Kasumi-1 (cell line): ENCODE measurements at regions not wholly inside any gene's neighbourhood (a gene's known extent, or its start where the extent isn't known, plus 50 kb on each side); places are given as distances from the start of the nearest gene placed in this dataset.
A peak's percentile ranks its signal among the peaks of the same experiment; 100 is the strongest.
"Not testable (repeated sequence)": the region's sequence is repeated elsewhere in the genome, so short reads cannot be mapped to it uniquely, and the experiment has no call there.

Experiments
- DNase-seq, 2 experiments: peaks; one replicate each; lab custom pipeline; 2025; lab: John Stamatoyannopoulos, UW

- DNase-seq, result no peak
These were observed 52.0 kb upstream of the BMP2 start for GRCh38 chr20:6715401-6715941.

DNA sequence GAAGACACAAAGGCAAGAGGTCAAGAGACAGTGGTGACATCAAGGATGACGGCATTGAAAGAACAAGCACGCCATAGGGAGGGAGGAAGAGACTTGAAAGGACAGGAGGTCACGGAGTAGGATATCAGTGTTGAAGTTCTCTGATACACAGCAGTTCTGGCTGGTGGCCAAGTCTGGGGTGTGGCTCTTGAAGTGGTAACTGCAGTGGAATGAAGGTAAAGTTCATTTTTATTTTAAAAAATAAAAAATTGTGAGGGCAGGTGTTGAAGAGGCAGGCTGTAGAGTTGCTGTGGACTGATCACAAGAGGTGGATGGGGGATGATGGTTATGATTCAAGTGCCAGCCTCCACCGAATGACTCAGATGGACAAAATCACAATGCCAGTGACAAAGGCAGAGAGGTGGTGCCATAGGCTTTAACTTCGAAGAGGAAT is 53.2 kb upstream of the BMP2 start:
- no peak for DNase-seq

GRCh38 chr20:6711951-6712649 is 55.4 kb upstream of the BMP2 start:
- DNase-seq, result no peak

DNA sequence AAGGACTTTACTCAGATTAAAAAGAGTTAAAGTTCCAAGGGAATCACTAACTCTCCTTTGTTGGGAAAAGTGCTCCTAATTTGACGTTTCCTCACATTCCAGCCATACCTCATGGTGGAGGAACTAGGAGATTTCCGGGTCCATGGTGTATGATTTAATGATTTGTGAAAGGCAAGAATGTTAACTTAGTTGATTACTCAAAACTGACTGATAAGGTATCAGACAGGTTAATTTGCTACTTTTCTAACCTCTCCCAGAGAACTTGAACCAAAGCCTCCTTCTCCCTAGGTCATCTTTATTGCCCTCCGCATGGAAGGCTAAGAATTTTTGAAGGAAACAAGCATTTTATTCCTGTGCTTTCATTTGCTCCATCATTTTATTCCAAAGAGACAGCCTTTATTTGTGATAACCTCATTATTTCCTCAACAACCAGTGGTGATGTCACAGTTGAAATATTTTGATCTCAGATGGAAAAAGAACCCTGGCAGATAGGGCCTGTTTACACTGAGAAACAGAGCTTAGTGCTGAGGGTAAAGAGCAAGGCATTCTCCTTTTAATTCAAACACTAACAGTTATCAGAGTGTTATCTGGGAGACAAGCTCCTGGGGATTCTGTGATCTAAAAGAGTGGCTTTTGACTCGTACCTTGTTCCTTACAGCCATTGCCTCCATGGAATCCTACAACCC is 57.4 kb upstream of the BMP2 start:
- DNase-seq, result no peak

GRCh38 chr20:6708010-6708409 is 59.5 kb upstream of the BMP2 start:
- DNase-seq, result no peak

- peak; percentile 13 to 21 for DNase-seq
These were observed 60.1 kb upstream of the BMP2 start for GRCh38 chr20:6707321-6707831.

DNA sequence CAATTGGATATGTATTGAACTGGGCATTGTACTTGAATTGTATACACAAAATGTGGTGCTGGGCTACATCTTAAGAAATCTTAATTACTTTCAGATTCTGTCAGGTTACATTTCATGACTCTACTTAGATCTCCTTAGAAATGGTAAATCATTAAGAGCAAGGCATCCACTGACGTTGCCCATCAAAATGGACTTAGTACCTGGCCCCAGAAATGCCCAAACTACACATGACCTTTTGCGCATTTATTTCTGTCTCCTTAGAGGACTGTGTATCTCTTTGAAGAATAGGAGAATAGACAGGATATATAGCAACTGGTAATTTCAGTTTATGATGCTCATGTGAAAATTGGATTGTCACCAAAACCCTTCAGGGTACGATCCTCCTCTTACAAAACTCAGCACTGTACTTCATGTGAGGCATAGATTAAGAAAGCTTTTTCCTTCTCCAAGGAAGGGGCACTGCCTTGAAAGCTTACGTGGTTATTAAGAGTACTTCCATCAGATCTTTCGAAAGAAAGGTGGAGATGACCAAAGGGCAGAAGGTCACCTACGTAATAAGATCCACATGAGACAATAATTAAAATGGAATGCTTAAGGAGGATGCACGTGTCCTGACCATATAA is 61.4 kb upstream of the BMP2 start:
- no peak for DNase-seq

GRCh38 chr20:6705106-6705766 is 62.2 kb upstream of the BMP2 start:
- DNase-seq, result no peak

DNA sequence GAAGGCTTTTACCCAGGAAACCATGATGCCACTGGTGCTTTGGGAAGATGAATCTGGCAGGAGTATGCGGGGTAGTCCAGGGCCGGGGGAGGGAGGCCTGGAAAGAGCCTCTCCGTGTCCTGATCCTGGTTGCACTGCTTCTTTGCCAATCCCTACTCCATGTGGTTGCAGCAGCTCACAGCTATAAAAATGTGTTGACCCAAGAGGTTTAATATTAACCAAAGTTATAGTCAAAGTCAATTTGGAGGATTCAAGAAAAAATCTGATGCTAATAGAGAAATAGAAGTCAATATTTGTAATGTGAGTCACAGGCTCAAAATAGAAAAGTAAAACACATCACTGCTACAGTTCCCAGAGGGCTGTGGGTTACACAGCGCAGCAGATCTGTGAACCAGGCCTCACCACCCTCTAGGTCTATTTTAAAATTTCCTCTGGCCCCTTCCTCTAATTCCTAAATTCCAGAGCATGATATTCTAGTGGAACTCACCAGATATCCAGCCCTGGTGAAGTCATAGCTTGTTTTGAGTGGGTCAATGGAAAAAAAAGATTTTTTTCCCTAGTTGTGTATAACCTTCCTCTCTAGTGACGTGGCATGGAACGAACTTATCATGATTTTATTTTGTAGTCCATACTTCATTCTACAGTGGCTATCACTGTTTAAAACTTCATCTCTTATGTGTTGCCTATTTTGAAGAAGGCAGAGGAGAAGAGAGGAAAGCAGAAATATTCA is 63.2 kb upstream of the BMP2 start:
- DNase-seq, result no peak

DNA sequence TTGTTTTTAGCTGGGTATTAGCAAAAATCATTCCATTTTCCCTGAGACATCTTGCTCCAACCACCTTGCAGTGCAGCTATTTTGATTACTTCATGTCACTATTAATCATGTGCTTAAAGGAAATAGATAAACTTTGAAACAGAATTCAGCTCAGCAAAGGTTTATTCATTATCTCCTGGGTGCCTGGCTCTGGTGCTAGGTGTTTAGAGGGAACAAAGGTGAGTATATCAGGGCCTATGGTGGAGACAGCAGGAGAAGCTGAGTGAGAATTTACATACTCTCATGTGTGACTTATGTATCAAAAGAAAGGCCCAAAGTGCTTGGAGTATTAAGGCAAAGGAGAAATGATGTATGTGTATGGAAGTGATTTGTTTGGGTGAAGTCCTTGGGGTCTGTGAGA is 63.8 kb upstream of the BMP2 start:
- DNase-seq, result no peak

DNA sequence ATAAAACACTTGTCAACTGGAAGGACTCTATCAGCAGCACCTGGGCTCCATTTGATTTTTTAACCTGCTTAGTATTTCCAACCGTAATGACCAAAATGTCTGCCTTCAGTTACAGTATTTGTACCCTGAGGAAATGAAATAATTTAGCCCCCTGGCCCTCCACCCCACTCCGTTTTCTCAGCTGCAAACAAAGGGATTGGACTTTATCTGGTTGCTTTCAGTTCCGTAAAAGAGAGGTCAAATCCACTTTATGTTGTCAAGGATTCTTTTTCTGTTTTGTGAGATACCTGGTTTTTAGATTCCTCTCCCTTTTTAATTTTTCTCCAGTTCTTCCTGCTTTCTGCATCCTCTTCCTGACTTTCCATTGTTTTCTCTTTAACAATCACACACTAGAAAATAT is 64.4 kb upstream of the BMP2 start:
- no peak for DNase-seq

DNA sequence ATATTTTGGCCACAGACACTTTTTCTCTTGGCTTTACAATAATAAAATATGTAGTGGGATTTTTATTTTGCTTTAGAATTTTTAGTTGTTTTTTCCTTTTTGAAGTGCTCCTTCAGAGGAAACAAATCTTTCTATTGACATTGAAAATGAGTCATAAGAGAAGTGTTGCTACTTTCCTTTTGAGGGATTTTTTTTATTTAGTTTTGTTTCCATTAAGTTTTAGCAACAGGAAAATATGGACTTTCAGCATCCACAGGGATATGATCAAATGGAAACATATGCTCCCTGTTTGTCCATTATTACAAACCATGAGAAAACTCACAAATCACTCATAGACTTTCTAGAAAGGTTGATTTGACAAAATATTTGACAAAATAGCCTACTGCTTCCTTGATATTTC is 65.3 kb upstream of the BMP2 start:
- no peak for DNase-seq

- DNase-seq, result peak; percentile 78 to 90
These were observed 66.7 kb upstream of the BMP2 start for GRCh38 chr20:6700563-6701329.

DNA sequence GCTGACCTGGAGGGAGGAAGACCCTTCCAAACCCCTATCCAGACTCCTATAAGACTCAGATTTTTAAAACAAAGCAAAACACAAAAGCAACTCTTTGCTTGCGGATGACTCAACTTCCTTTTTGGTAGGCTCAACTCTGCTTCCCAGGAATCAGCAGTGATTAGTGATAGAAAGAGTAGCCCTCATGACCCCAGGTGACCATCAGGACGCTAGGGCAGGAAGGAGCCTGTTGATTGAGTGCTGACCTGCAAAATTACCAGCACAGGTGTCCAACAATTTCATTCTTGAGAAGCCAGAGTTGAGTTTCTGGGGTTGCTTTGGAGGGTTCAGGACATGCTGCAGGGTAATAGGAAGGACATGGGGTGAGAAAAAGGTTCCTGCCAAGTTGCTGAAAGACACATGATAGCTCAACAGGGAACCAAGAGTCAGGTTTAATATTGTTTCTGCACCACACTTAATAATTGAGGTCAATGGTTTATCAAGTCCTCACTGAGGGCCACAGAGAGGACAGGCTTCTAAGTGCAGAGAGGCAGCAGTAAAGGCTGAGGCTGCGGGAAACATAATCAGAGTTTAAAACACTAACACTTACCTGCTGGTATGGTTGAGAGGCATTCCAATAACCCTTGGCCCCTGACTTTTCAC is 67.4 kb upstream of the BMP2 start:
- no peak for DNase-seq

DNA sequence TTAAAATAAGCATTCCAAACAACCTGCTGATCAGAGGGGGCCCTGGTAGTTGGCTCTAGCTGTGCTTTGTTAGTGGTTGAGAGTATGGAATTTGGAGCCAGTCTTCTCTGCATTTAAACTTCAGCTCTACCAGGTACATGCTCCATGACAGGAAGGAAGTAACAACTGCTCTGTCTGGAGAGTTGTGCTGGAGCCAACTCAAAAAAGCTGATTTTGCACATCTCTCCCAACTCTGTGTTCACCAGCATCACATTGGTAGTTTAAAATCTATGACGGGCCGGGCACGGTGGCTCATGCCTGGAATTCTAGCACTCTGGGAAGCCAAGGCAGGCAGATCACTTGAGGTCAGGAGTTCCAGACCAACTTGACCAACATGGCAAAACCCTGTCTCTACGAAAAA is 68.8 kb upstream of the BMP2 start:
- no peak for DNase-seq

DNA sequence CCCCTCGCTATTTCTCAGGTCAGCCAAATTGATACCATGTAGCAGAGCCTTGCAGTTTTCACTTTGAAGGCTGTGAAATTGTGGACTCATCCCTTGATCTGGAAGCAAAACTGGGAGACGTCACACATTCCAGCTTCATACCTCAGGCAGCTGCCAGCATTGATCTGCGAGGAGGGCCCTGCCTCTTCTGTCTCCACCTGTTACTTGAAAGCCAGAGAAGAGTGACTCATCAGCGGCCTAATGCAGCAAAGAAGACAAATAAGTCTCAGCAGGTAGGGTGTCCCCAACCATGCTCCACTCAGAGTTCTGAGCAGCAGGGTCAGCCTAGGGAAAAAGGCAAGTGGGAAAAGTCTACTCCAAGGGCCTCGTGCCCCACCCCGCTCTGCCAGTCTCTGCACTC is 69.4 kb upstream of the BMP2 start:
- no peak for DNase-seq

- no peak for DNase-seq
These were observed 70.1 kb upstream of the BMP2 start for GRCh38 chr20:6697228-6697972.

- no peak for DNase-seq
These were observed 71.5 kb upstream of the BMP2 start for GRCh38 chr20:6696001-6696400.

DNA sequence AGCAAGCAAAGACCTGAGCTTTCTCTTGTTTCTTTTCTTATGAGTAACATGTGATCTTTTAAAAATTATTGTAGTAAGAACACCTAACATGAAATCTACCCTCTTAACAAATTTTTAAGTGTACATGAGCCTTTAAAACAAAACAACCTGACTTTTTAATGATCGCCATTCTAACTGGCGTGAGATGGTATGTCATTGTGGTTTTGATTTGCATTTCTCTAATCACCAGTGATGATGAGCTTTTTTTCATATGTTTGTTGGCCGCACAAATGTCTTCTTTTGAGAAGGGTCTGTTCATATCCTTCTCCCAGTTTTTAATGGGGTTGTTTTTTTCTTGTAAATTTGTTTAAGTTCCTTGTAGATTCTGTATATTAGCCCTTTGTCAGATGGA is 73.7 kb upstream of the BMP2 start:
- DNase-seq, result not testable (repeated sequence)
